GM19395 (cell line): ENCODE measurements at regions not wholly inside any gene's neighbourhood (a gene's known extent, or its start where the extent isn't known, plus 50 kb on each side); places are given as distances from the start of the nearest gene placed in this dataset.

Source experiments
- ATAC-seq: cut with Tn5 transposase; IDR thresholded peaks from one replicate; pipeline ENCODE4 v1.9.1; 2021; ENCODE audit warnings: mild to moderate bottlenecking, moderate library complexity; ENCODE audit not compliant: unreplicated experiment

DNA sequence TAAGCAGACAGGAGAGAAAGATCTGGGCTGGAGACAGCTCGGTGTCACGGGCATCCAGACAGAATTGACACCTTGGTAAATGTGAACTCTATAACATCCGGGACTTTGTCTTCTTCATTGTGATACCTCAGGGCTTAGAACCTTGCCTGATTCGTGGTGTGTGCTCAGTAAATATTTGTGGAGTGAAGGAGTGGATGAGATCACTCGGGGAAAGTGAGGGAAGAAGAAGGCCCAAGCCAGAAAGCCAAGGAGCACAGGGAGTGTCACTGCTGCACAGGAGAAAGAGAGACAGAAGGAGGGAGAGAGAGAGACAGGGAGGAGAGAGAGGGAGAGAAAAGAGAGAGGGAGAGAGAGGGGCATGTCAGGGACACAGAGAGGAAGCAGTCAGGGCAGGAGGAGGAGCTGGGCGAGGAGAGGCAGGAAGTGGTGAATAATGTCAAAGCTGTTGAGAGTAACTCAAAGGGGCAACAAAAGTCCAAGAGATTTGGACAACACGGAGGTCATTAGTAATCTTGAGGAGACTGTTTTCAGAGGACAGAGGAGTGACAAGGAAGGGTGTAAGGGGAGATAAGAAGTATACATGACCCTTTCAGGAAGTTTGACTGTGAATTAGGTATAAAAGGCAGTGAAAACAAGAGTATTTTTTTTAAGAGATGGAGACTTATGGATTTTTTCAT lies 141.6 kb upstream of the MAX start:
- ATAC-seq: no peak

DNA sequence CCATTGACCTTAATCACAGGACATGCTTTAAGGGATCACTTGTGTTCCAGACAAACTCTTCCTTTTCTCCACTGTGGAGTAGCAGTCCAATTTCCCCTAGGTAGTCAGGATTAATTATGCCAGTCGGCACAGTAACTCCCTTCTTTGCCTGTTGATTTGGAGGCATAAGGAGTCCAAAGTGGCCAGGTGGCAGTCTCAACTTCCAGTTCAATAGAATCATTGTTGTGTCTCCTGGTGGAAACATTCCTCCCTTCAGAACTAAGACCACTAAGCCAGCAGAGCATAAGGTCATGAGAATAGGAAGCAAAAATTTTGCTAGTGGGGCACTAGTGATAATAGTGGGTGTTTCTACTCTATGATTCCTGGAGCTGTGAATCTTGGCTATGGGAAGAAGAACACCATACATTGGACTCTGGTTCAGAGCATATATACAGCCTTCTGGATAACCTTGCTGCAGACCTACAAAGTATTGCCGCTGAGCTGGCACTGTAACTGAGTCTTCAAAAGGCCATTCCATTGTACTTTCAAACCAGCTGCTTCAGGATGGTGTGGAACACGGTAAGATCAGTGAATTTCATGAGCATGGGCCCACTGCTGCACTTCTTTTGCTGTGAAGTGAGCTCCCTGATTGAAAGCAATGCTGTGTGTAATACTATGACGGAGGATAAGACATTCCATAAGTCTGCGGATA lies 147.3 kb upstream of the MAX start:
- no peak for ATAC-seq

DNA sequence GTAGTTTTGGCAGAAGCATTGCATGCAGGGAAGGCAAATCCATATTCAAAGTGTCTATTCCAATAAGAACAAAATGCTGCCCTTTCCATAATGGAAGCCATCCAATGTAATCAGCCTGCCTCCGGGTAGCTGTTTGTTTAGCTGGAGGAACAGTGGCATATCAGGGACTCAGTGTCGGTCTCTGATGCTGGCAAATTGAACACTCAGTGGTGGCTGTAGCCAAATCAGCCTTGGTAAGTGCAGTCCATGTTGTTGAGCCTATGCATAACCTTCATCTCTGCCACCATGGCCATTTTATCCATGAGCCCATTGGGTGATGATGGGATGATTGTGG lies 147.8 kb upstream of the MAX start:
- ATAC-seq: no peak

DNA sequence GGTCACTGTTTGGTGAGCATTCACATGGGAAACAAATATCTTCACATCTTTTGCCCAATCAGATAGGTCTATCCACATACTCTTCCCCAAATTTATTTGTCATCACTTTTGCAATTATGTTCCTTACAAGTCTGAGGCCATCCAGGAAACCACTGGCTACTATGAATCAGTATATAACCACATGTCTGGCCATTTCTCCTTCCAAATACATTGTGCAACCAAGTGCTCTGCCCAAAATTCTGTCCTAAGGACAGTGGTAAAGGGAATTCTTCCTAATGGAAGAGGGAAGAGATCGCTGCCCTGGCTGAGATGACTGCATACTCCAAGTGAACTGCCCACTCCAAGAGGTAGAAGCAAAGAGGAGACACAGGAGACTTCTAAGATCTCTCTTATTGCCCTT lies 148.9 kb upstream of the MAX start:
- ATAC-seq: no peak

DNA sequence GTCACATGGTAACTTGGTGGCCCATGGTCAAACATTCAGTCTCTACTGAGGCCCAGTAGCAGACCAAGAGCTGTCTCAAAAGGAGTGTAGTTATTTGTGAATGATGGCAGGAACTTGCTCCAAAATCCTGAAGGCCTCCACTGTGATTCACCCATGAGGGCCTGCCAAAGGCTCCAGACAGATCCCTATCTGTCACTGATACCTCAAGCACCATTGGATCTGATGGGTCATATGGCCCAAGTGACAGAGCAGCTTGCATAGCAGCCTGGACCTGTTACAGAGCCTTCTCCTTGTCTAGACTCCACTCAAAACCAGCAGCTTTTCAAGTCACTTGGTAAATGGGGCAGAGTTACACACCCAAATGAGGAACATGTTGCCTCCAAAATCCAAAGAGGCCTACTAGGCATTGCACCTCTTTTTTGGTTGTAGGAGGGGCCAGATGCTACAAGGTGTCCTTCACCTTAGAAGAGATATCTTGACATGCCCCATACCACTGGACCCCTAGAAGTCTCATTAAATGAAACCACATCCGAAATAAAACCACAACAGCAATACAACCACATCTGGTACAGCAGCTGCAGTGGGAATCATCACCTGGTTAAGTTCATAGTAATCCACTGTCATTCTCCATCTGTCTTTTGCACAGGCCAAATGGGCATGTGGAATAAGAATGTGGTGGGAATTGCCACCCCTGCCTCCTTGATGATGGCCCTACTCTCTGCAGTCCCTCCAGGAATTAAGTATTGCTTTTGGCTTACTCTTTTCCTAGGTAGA lies 150.4 kb upstream of the MAX start:
- ATAC-seq: no peak

DNA sequence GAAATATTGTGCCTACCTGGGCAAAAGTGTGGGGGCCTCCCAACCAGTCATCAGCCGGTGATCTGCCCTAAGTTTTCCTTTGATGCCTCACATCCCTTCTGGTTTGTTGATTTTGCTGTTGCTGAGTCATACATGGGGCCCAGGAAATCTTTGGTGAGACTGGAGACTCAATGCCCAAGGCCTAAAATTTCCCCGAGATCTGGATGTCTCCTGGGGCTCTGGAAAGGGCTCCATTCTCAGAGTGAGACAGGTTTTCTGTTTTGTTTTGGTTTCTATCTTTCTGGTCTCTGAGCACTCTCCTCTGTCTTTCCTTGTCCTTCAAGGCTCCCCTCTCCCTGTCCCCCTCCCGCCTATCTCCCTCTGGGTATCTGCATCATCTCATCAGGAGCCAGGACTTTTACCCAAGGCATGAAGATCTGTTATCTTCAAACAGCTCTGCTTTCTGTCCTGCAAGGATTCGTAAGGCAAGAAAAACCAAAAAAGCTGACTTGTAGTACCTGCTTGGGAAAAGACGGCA lies 152.8 kb upstream of the MAX start:
- ATAC-seq: no peak

DNA sequence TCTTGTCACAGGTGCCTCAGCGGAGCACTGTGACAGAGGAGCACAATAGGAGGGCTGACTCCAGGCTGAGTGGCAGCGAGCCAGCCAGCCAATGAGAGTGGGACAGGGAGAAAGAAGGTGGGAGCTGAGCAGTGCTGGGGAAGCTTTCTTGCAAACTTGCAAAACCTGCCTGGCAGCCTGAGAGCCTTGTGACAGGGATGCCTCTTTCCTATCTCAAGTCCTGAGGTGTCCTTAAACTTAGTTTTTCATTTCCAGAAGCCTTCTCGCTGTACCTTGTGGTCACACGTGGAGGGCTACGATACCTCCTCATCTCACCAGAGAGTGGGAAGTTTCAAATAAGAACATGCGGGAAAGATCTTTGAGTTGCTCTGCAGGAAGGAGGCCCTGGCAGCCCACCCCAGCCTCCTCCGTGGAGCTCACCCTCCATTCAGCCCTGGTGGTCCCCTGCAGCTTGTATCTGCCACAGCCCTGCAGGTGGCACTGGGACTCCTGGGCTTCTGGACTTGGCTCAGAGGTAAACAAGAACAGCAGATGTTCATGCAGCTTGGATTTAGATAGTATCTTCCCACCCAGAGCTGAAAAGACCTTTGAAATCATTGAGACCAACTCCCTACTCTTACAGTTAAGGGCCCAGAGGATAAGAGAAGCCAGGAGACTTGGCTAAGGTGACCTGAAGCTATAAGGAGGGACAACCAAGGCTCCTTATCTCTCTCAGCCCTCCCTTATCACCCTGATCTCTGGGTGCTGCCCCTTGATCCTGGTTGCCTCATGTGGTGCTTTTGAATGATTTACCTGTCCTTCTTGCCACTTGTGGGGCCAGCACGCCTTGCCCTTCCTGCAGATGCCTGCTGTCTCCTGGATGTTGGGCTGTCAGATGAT lies 153.5 kb upstream of the MAX start:
- no peak for ATAC-seq

DNA sequence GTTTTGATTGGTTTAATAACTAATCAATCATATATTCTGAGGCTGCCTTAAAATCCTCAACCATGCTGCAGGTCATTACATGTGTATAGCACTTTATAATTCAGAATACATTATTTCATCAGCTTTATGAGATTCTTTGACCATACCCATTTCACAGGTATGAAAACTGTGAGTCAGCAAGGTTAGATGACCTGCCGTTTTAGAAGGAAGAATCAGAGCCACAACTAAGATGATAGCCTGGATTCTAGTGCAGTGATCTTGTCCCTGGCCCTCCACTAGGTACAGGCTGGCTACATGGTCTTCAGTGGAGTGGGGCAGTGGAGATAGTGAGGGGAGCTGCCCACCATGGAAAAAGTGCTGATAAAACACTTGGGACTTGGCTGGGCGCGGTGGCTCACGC lies 154.4 kb upstream of the MAX start:
- no peak for ATAC-seq

DNA sequence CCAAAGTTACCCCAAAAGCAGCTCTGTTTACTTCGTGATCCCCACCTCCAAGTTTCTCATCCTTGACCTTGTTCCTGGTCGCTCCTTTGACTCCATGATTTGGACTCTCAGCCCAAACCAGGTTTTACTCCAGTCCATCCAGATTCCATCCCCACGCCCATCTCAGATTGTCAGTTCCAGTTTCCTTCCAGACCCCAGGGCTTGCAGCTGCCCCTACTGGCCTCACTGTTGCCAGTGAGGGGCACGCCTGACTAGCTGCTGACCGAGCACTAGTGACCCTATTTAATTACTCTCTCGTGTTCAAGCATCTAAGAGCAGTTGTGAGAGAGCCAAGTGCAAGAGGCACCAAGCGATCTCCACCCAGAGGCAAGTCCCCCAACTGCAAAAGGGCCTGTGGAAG lies 155.1 kb upstream of the FUT8 start:
- no peak for ATAC-seq

DNA sequence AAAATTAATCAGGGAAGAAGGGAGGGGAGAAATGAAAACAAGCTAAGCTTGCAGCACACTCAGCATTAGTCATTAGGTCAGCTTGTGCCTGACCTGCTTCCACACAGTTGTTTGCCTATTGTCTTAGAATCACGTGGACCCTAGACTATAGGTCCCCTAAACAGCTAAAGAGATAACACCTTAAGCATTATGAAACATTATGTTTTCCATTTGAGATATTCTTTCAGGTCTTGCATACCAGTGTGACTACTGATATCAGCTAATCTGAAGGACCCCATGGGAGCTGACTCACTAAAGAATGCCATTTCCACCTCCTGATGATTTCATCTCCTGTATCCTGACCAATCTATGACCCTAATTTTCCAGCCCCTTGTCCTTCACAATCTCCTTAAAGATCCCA lies 154.1 kb upstream of the FUT8 start:
- no peak for ATAC-seq

DNA sequence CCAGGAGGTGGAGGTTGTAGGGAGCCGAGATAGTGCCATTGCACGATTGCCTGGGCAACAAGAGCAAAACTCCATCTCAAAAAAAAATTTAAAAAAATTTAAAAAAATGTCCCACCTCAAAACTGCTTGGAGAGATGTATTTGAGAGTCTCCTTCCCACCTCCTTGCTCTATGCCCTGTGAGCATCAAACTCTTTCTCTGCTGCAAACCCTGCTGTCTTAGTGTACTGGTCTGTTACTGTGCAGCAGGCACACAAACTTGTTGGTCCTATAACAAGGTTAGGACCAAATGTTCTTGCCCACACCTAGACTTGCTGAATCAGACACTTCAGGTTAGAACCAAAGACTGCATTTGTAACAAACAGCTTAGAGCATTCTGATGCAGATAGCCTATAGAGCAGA lies 153.5 kb upstream of the FUT8 start:
- no peak for ATAC-seq

DNA sequence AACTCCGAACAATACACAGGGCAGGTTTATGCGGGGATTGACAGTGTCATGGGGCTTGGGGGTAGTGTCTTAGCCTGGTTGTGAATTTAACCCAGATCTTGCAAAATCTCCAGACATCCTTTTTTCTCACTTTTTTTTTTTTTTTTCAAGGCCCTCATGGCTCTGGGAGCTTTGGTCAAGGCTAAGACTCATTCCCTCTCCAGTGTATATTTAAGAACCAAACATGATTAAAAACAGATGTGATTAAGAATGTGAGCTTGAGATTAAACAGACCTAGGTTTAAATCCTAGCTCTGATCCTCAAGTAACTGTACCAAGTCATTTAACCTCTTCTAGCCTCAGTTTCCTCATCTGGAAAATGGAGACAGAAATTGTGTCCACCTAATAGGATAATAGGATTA lies 151.7 kb upstream of the FUT8 start:
- no peak for ATAC-seq

DNA sequence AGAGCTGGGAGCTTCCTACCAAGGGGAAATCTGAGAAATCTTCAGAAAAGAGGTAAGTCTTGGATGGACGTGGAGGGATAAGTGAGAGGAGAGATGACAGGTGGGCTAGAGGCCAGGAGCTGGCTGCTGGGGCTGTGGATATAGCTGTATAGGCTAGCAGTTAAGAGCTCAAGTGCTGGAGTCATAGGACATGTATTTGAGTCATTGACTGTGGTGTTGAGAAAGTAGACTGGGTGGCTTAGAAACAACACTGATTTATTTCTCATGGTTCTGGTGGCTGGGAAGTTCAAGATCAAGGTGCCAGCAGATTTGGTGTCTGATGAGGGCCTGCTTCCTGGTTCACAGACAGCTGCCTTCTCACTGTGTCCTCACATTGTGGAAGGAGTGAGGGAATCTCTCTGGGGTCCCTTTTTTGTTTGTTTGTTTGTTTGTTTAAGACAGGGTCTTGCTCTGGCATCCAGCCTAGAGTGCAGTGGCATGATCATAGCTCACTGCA lies 151.1 kb upstream of the FUT8 start:
- no peak for ATAC-seq

DNA sequence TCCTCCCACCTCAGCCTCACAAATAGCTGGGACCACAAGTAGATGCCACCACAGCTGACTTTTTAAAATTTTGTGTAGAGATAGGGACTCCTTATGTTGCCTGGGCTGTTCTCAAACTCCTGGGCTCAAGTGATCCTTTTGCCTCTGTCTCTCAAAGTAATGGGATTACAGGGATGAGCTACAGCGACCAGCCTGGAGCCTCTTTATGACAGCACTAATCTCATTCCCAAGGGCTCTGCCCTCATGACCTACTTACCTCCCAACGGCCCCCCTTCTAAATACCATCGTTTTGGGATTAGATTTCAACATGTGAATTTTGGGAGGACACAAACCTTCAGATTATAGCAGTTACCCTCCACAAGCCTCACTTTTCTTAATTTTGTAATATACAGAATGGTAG lies 150.6 kb upstream of the FUT8 start:
- ATAC-seq: no peak

DNA sequence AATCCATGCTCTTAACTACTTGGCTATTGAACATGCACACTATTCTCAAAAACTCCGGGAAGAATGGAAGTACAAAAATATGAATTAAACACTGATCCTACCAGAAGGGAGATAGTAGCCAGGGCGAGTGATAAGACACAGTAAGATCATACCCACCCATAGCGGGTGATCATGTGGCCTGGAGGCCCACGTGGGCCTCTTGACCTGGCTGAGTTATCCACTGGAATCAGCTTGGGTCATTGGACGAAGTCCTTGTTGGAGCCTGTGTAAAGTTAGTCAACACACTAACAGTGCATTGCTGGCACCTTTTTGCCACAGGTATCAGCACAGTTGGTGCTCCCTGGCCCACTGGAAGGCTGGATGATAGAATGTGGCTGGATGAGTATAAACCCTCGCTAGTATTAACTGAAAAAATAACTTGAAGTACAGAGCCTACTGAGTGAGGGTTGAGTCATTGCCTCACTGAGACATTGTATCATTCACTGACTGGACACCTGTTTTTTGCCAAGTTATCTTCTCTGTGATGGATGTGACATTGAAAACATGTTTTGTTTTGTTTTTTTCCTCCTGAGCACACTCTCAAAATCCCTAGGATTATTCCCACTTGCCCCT lies 149.2 kb upstream of the FUT8 start:
- no peak for ATAC-seq

DNA sequence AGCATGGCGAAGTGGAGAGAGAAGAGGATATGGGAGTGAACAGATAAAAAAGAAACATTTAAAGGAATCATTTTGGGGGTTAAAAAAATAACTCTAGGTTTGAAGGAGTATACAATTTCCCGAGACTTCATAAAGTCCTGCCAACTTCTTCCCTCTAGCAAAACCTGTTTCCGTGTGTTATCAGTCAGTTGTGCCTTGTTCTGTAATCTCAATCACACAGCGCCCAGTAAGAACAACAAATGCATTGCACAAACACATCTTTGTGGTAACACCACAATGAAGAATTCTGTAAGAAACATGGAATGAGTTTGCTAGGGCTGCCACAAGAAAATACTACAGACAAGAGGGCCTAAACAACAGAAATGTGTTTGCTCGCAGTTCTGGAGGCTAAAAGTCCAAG lies 144.7 kb upstream of the FUT8 start:
- ATAC-seq: no peak

DNA sequence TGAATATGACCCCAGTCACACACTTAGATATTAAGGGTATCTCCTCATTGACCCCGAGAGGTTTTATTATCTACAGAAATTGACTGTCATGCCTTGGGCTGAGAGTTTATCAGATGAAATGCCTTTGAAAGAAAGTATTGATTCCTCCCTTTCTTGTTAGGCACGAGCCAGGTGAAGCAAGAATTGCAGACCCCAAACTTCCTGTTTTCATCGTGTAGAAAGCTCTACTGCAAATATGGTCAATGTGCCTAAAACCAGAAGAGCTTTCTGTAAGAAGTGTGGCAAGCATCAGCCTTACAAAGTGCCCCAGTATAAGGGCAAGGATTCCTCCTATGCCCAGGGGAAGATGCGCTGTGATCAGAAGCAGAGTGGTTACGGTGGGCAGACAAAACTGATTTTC lies 143.9 kb upstream of the FUT8 start:
- no peak for ATAC-seq

DNA sequence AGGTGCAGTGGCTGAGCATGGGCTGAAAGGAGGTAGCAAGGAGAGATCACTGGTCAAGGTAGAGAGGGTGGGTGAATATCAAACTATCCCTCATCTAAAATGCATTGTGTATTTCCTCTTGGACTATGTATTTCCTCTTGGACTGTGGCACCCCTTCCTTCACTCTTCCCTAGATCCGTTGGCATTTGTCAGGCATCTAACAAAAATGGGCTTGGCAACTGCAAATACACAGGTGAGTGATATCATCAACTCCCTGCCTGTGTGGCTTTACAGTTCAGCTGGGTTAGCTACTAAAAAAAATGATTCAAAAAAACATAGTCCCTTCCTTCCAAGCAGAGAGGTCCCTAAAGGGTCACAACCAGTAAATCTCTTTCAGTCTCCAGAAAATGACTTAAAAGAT lies 142.8 kb upstream of the FUT8 start:
- ATAC-seq: no peak

DNA sequence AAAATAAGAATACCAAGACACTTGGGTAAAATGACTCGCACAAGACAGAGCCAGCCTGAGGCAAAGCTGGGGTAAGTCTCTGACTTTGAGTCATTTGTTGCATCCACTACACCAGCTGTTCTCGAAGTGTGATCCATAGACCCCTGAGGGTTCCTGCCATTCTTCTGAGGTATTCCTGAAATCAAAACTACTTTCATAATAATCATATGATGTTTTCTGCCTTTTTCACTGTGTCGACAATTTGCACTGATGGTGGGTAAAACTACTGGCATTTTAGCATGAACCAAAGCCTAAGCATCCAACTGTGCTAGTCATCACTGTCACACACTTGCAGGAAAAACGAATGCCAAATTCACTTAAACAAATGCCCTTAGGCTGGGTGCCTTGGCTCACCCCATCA lies 135.5 kb upstream of the FUT8 start:
- no peak for ATAC-seq

DNA sequence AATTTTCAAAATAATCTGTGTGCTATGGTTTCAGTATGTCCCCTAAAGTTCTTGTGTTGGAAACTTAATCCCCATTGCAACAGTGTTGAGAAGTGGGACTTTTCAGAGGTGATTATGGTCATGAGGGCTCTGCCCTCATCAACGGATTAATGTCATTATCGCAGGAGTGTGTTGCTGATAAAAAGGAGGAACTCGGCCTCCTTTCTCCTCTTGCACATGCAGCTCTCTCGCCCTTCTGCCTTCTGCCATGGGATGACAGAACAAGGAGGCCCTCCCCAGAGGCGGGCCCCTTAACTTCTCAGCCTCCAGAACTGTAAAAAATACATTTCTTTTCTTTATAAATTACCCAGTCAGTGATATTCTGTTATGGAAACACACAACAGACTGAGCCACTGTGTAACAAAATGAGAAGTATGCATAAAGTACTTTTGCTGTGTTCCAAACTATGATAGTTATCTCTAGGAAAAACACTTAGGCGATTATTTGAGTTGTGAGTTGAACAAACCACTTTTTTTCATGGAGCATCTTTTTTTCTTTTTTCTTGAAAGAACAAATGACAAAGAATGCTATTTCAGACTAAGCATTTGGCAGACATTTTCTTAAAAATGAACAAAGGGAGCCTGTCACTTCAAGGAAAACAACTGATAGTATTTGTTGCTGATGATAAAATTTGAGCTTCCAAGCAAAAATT lies 134.8 kb upstream of the FUT8 start:
- no peak for ATAC-seq
